Chondrocyte (in vitro differentiated cells): ENCODE measurements at regions not wholly inside any gene's neighbourhood (a gene's known extent, or its start where the extent isn't known, plus 50 kb on each side); places are given as distances from the start of the nearest gene placed in this dataset.

Experiments used
- DNase-seq: peaks from one replicate; pipeline ENCODE4 v3.0.0; 2021; ENCODE audit warnings: mixed read lengths, low spot score
- H3K27ac Mint-ChIP-seq: one replicate; pipeline ENCODE4 v1.8.0; 2021; ENCODE audit warnings: mild to moderate bottlenecking, moderate library complexity, mixed read lengths; ENCODE audit not compliant: unreplicated experiment
- H3K27me3 Mint-ChIP-seq: 2 replicates; pipeline ENCODE4 v1.8.0; 2021; ENCODE audit warnings: low read depth, mixed read lengths
- H3K36me3 Mint-ChIP-seq: 2 replicates; pipeline ENCODE4 v1.8.0; 2021; ENCODE audit warnings: low read depth, mixed read lengths
- H3K4me1 Mint-ChIP-seq: 2 replicates; pipeline ENCODE4 v1.8.0; 2021; ENCODE audit warnings: low read depth, mild to moderate bottlenecking, mixed read lengths
- H3K4me3 Mint-ChIP-seq: one replicate; pipeline ENCODE4 v1.8.0; 2021; ENCODE audit warnings: mild to moderate bottlenecking, moderate library complexity, mixed read lengths; ENCODE audit not compliant: unreplicated experiment
- H3K9me3 Mint-ChIP-seq: 2 replicates; pipeline ENCODE4 v1.8.0; 2021; ENCODE audit warnings: low read depth, mixed read lengths
- TF ChIP-seq, protein P1 (sequence below): fragments of 200-600 bp; sonication (generic); IDR thresholded peaks from 2 replicates; pipeline ENCODE4 v1.5.0; 2021; ENCODE audit warnings: antibody characterized with exemption, mild to moderate bottlenecking, moderate library complexity

GRCh38 chr19:30722761-30723160 lies 350.6 kb downstream of the ZNF536 start:
- no peak overlapping the region for H3K27ac Mint-ChIP-seq
- H3K27me3 Mint-ChIP-seq = peaks cover 5% of the 10 kb centered on the region
- H3K9me3 Mint-ChIP-seq = peaks cover 2% of the 10 kb centered on the region
- DNase-seq = no peak
- H3K4me1 Mint-ChIP-seq = peaks cover 3% of the 10 kb centered on the region
- TF ChIP-seq, protein P1, sequence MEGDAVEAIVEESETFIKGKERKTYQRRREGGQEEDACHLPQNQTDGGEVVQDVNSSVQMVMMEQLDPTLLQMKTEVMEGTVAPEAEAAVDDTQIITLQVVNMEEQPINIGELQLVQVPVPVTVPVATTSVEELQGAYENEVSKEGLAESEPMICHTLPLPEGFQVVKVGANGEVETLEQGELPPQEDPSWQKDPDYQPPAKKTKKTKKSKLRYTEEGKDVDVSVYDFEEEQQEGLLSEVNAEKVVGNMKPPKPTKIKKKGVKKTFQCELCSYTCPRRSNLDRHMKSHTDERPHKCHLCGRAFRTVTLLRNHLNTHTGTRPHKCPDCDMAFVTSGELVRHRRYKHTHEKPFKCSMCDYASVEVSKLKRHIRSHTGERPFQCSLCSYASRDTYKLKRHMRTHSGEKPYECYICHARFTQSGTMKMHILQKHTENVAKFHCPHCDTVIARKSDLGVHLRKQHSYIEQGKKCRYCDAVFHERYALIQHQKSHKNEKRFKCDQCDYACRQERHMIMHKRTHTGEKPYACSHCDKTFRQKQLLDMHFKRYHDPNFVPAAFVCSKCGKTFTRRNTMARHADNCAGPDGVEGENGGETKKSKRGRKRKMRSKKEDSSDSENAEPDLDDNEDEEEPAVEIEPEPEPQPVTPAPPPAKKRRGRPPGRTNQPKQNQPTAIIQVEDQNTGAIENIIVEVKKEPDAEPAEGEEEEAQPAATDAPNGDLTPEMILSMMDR = no peak
- no peaks in the 10 kb centered on the region for H3K36me3 Mint-ChIP-seq
- H3K4me3 Mint-ChIP-seq = no peak overlapping the region

GRCh38 chr19:30722186-30722585 lies 350.0 kb downstream of the ZNF536 start:
- Mint-ChIP-seq H3K4me3 (no peak overlapping the region), H3K9me3 (peaks cover 2% of the 10 kb centered on the region), H3K4me1 (peaks cover 3% of the 10 kb centered on the region), H3K27me3 (peaks cover 2% of the 10 kb centered on the region), H3K27ac (no peak overlapping the region), H3K36me3 (no peaks in the 10 kb centered on the region)
- no peak for DNase-seq
- TF ChIP-seq, protein P1 = no peak

DNA sequence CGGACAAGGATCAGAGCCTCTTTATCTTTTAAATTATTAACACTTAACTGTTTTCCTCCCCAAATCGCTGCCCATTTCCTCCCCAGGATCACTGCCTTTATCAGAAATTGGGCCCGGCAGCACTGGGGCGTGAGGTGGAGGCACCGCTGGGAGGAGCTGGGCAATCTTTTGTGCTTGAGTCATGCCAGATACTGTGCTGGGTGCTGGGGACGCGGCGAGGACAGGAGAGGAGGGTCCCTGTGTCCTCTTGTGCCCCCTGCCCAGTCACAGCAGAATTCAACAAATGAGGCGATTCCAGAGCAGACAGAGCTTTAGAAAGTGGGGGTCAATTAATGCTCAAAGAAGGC lies 347.8 kb downstream of the ZNF536 start:
- Mint-ChIP-seq H3K27me3 (peaks cover 13% of the 10 kb centered on the region), H3K36me3 (no peaks in the 10 kb centered on the region), H3K9me3 (peaks cover 2% of the 10 kb centered on the region), H3K4me3 (peak overlapping the region; percentile 57), H3K4me1 (peaks cover 3% of the 10 kb centered on the region), H3K27ac (no peak overlapping the region)
- no peak for DNase-seq
- TF ChIP-seq, protein P1 = no peak

DNA sequence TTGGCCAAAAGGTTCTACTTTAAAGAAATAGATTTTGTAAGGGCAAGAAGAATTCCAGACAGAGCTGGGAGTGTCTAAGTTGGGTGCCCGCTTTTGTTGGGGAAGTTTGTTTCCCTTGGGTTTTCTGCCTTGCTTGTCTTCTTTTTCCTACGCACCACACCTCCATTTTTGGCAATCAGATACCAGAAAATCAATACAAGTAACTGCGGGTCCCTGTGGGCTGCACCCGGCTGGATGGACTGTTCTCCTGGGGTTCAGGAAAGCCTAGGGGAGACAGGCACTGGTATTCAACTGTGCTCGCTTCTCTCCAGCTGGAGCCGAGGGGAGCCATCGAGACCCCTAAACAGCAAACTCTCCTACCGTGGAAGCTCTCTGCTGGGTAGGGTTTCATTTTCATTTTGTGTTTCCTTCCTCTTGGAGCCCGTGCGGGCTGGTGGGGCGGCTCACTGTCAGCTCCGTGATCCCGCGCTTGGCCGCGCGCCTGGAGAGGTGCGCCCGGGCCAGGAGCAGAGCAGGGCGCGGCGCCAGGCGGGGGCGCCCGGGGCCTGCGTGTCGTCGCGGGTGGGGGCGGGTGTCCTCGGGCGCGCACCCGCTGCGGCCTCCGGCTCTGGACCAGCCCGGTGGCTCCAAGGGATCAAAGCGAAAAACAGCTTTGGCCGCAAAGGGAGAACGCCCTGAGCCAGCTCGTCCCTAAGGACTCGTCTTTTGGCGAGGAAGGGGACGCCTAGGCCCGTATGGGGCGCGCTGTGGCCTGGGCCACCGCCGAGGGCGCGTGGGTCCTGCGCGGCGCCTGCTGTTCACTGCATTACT lies 347.2 kb downstream of the ZNF536 start:
- TF ChIP-seq, protein P1 = peak; percentile 34
- DNase-seq = no peak
- H3K36me3 Mint-ChIP-seq = no peaks in the 10 kb centered on the region
- no peak overlapping the region for H3K27ac Mint-ChIP-seq
- H3K4me3 Mint-ChIP-seq = peak overlapping the region; percentile 57
- H3K4me1 Mint-ChIP-seq = peaks cover 3% of the 10 kb centered on the region
- H3K27me3 Mint-ChIP-seq = peaks cover 16% of the 10 kb centered on the region
- peaks cover 2% of the 10 kb centered on the region for H3K9me3 Mint-ChIP-seq

- DNase-seq = no peak
- no peaks in the 10 kb centered on the region for H3K36me3 Mint-ChIP-seq
- TF ChIP-seq, protein P1 = no peak
- no peak overlapping the region for H3K4me3 Mint-ChIP-seq
- peaks cover 3% of the 10 kb centered on the region for H3K4me1 Mint-ChIP-seq
- H3K27me3 Mint-ChIP-seq = peaks cover 14% of the 10 kb centered on the region
- no peak overlapping the region for H3K27ac Mint-ChIP-seq
- H3K9me3 Mint-ChIP-seq = no peaks in the 10 kb centered on the region
Measured at GRCh38 chr19:30718707-30719106, 346.5 kb downstream of the ZNF536 start.
